ENCODE measurements at regions not wholly inside any gene's neighbourhood (a gene's known extent, or its start where the extent isn't known, plus 50 kb on each side); places are given as distances from the start of the nearest gene placed in this dataset.

DNA sequence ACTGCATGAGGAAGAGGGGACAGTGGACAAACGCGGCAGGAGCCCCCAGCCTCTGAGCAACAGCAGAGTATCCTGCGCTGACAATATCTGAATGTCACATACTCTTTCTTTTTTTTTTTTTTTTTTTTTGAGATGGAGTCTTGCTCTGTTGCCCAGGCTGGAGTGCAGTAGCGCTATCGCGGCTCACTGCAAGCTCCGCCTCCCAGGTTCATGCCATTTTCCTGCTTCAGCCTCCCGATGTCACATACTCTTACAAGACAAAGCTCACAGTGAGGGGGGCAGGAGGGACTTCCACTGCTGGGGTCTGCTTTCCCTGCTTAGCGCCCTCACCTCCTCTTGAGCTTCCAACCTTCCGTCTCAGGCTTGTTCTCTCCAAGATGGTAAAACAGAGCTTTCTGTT, 51.2 kb upstream of the TNS3 start:
- Histone ChIP-seq H3K23ac (ENCODE audit: insufficient read length) (no peak overlapping the region), H3K56ac (replicated peaks; ENCODE audit: insufficient read length, low read depth, low read length) (no peak overlapping the region), H4K5ac (ENCODE audit: insufficient read length, low read depth, low read length) (no peak overlapping the region), H3K9me3 (ENCODE audit: insufficient read depth in 2 of 2, low read depth in 1 of 2, low read length in 1 of 2) (no peaks in the 10 kb centered on the region; a peak in 1 of 4 replicates), H4K20me1 (replicated peaks in 1 of 2; ENCODE audit: control insufficient read depth in 1 of 2, insufficient read depth in 2 of 2, low read length in 2 of 2) (no peaks in the 10 kb centered on the region), H3K79me2 (ENCODE audit: control insufficient read depth in 1 of 2, insufficient read depth in 2 of 2, low read length in 2 of 2) (no peaks in the 10 kb centered on the region), H3K27ac (ENCODE audit: low read depth, low read length) (no peak overlapping the region), H3K79me1 (ENCODE audit: low read depth, low read length) (no peaks in the 10 kb centered on the region), H3K14ac (ENCODE audit: insufficient read length) (no peak overlapping the region), H2BK20ac (ENCODE audit: low read length) (no peak overlapping the region), H3K4me2 (ENCODE audit: insufficient read depth in 1 of 2, low read depth in 2 of 2, low read length in 2 of 2) (no peak overlapping the region), H4K91ac (replicated peaks; ENCODE audit: insufficient read length, low read length) (no peak overlapping the region), H3K4me3 (ENCODE audit: extremely low read depth in 1 of 4, insufficient read depth in 2 of 4, low read depth in 3 of 4, low read length in 4 of 4) (no peak overlapping the region), H3K27me3 (replicated peaks in 1 of 4; ENCODE audit: control insufficient read depth in 3 of 4, extremely low read depth in 1 of 4, insufficient read depth in 3 of 4, low read length in 3 of 4) (peaks cover 0 to 4% (median 0%) of the 10 kb centered on the region in 4 experiments; a peak in 2 of 7 replicates), H2AFZ (ENCODE audit: low read length) (no peak overlapping the region), H3K9ac (replicated peaks in 1 of 4; ENCODE audit: extremely low read depth in 1 of 4, low read depth in 3 of 4, low read length in 3 of 4) (no peak overlapping the region), H3K36me3 (ENCODE audit: control insufficient read depth in 2 of 4, insufficient read depth in 4 of 4, low read length in 3 of 4) (no peaks in the 10 kb centered on the region), H4K8ac (ENCODE audit: extremely low read depth, insufficient read depth, low read length) (no peak overlapping the region), H3K18ac (ENCODE audit: extremely low read depth, low read length) (no peak overlapping the region; the same call in 1 of the 2 replicates), H3K4me1 (replicated peaks in 1 of 4; ENCODE audit: control insufficient read depth in 3 of 4, insufficient read depth in 4 of 4, low read length in 3 of 4) (peaks cover 0 to 17% (median 8%) of the 10 kb centered on the region in 4 experiments; a peak in 6 of 7 replicates), H3K4ac (replicated peaks; ENCODE audit: insufficient read length, low read depth, low read length) (no peak overlapping the region), H2AK5ac (ENCODE audit: low read depth, low read length) (no peak overlapping the region), H2BK120ac (replicated peaks; ENCODE audit: low read depth, low read length) (no peak overlapping the region), H3K23me2 (ENCODE audit: low read depth, low read length) (peaks cover 3% of the 10 kb centered on the region; the same call in 1 of the 2 replicates), H2BK15ac (ENCODE audit: low read length) (no peak overlapping the region), H2BK12ac (ENCODE audit: low read depth, low read length) (no peak overlapping the region), H2BK5ac (ENCODE audit: low read depth, low read length) (no peak overlapping the region)
- ChIA-PET CTCF (ENCODE audit: partially characterized antibody) (interaction anchor here (0.9 to 1.2 kb wide), 2 partner anchors 25 to 150 kb away, joined by 3 to 5 read pairs; no protein-coding TSS in a partner anchor), POLR2A (ENCODE audit: partially characterized antibody) (no interaction called here)
- no peak for TF ChIP-seq RAD21 (IDR thresholded peaks at IDR 0.05 in 1 of 2, conservative IDR thresholded peaks at IDR 0.05 in 1 of 2; ENCODE audit: low read depth in 2 of 2, low read length in 2 of 2)
- TF ChIP-seq MAFK (IDR thresholded peaks at IDR 0.05; ENCODE audit: low read depth, low read length) = no peak
- no peak for TF ChIP-seq POLR2A (IDR thresholded peaks at IDR 0.05; ENCODE audit: control extremely low read depth in 1 of 2, low read depth in 2 of 2, low read length in 2 of 2)
- no peak for TF ChIP-seq POLR2AphosphoS5 (IDR thresholded peaks at IDR 0.05; ENCODE audit: low read depth, low read length)
- no peak for TF ChIP-seq JUN (IDR thresholded peaks at IDR 0.05; ENCODE audit: low read depth, low read length)
- TF ChIP-seq EZH2 (IDR thresholded peaks at IDR 0.05; ENCODE audit: low read depth, low read length, severe bottlenecking) = no peak
- TF ChIP-seq RFX5 (IDR thresholded peaks at IDR 0.05; ENCODE audit: borderline replicate concordance, low read depth, low read length) = no peak
- no peak for TF ChIP-seq CHD1 (IDR thresholded peaks at IDR 0.05; ENCODE audit: low read depth, low read length)
- TF ChIP-seq SP2 (IDR thresholded peaks at IDR 0.05; ENCODE audit: low read length) = no peak
- no peak for TF ChIP-seq POU5F1 (IDR thresholded peaks at IDR 0.05; ENCODE audit: low read depth, low read length)
- TF ChIP-seq YY1 (IDR thresholded peaks at IDR 0.05; ENCODE audit: low read depth, low read length) = no peak
- no peak for TF ChIP-seq ZNF274 (IDR thresholded peaks at IDR 0.05; ENCODE audit: borderline replicate concordance, extremely low read depth, low read length)
- FAIRE-seq = no peak
- 85% methylated on average over 6 of the region's 10 CpGs; no CpG with 5 or more reads in 1 of the 2 experiments for WGBS, 2 experiments (ENCODE audit: extremely low coverage in 1 of 2, insufficient coverage in 1 of 2, insufficient read length in 1 of 2, insufficient replicate concordance in 2 of 2, low coverage in 1 of 2, low lambda C conversion rate in 2 of 2, missing lambda C conversion rate in 1 of 2)
- no peak for DNase-seq (ENCODE audit: low read depth in 1 of 2, low spot score in 2 of 2)
